ENCODE measurements at regions not wholly inside any gene's neighbourhood (a gene's known extent, or its start where the extent isn't known, plus 50 kb on each side); places are given as distances from the start of the nearest gene placed in this dataset.

GRCh38 chr12:19778172-19778571 is 338.9 kb downstream of the AEBP2 start:
- in situ Hi-C loops (cut with MboI; ENCODE audit: low sequenced_read_pairs) (no loop called here), dilution Hi-C loops (cut with HindIII; ENCODE audit: low sequenced_read_pairs, unreplicated experiment) (no loop called here), intact Hi-C loops (cut with micrococcal nuclease) (no loop called here)
- POLR2A ChIA-PET (ENCODE audit: unreplicated experiment): no interaction called here
- no TSS peak for BruUV-seq (replicated peaks)
- Histone ChIP-seq H3K79me1 (ENCODE audit: low read depth in 1 of 2, low read length in 2 of 2) (no peaks in the 10 kb centered on the region), H3K23ac (ENCODE audit: low read depth, low read length) (no peak overlapping the region), H2AK5ac (ENCODE audit: low read depth, low read length) (no peak overlapping the region), H2AFZ (replicated peaks; ENCODE audit: low read length, poor library complexity) (no peak overlapping the region), H2BK120ac (ENCODE audit: low read depth, low read length) (no peak overlapping the region; the same call in 1 of the 2 replicates), H3K4me3 (ENCODE audit: insufficient read depth, low read depth, low read length) (no peak overlapping the region), H2AK9ac (replicated peaks; ENCODE audit: low read depth, low read length, poor library complexity) (no peak overlapping the region), H3K9me3 (ENCODE audit: control insufficient read depth, insufficient read depth, low read length) (no peaks in the 10 kb centered on the region), H3K9me1 (ENCODE audit: insufficient read depth, low read length) (no peaks in the 10 kb centered on the region), H3K4ac (ENCODE audit: low read depth, low read length) (no peak overlapping the region), H3K56ac (ENCODE audit: extremely low read depth, insufficient read depth, low read length) (no peak overlapping the region), H4K20me1 (ENCODE audit: insufficient read depth, low read length) (no peaks in the 10 kb centered on the region), H3K27me3 (ENCODE audit: control insufficient read depth, insufficient read depth, low read length) (no peaks in the 10 kb centered on the region), H4K91ac (ENCODE audit: insufficient read depth, low read depth, low read length) (no peak overlapping the region), H4K8ac (ENCODE audit: low read depth in 2 of 2, low read length in 2 of 2) (peak overlapping the region in 1 of 2 experiments; percentile 24; a peak in 1 of 4 replicates), H2BK15ac (ENCODE audit: low read depth, low read length) (no peak overlapping the region), H2BK20ac (ENCODE audit: low read depth, low read length) (no peak overlapping the region), H3K9ac (ENCODE audit: low read depth, low read length) (no peak overlapping the region), H3K36me3 (ENCODE audit: control insufficient read depth, insufficient read depth, low read length) (no peaks in the 10 kb centered on the region), H3K4me2 (ENCODE audit: low read depth, low read length) (peak overlapping the region; percentile 40; the same call in 1 of the 2 replicates), H2BK5ac (ENCODE audit: low read depth, low read length, poor library complexity, severe bottlenecking) (peak overlapping the region; percentile 7), H3K14ac (replicated peaks; ENCODE audit: low read depth, low read length) (no peak overlapping the region), H3K4me1 (ENCODE audit: control insufficient read depth, insufficient read depth, low read length) (peaks cover 13% of the 10 kb centered on the region), H4K5ac (ENCODE audit: low read depth, low read length) (no peak overlapping the region; the same call in 1 of the 2 replicates), H3K27ac (ENCODE audit: insufficient read depth, low read length) (no peak overlapping the region), H3K18ac (ENCODE audit: low read depth, low read length) (peak overlapping the region; percentile 87; the same call in 1 of the 2 replicates)
- no CpG with 5 or more reads among the region's 3 CpGs for WGBS, 2 experiments (ENCODE audit: extremely low coverage in 2 of 2, insufficient read length in 1 of 2)
- DNase-seq (peak; percentile 56), ATAC-seq (ENCODE audit: low read depth) (peak; percentile 46)
- TF ChIP-seq USF2 (IDR thresholded peaks at IDR 0.05; ENCODE audit: low read depth, low read length) (no peak), BHLHE40 (IDR thresholded peaks at IDR 0.05; ENCODE audit: low read depth, low read length) (no peak), CEBPB (IDR thresholded peaks at IDR 0.05; ENCODE audit: low read depth, low read length) (peak; percentile 66), FOS (IDR thresholded peaks at IDR 0.05; ENCODE audit: low read depth, low read length) (peak; percentile 17; the same call in 1 of the 2 replicates)
- CTCF ChIA-PET: no interaction called here
